ENCODE measurements at regions not wholly inside any gene's neighbourhood (a gene's known extent, or its start where the extent isn't known, plus 50 kb on each side); places are given as distances from the start of the nearest gene placed in this dataset.

DNA sequence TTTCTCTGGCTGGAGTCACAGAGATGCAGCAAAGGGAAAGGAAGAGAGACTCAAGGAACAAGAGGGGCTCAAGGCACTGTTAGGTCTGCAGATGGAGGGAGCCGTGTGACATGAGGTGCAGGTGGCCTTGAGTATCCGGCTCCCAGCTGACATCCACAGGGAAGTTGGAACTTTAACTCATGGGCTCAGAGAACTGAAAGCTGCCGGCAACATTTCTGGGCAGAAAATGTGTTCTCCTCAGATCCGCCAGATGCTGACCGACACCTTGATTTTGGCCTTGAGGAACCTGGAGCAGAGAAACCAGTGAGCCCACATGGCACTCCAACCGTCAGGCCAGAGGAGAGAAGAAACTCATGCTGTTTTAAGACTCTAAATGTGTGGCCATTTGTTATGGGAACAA is 258.1 kb upstream of the IRX2 start:
- Mint-ChIP-seq H3K36me3 (ENCODE audit: low read depth) (no peaks in the 10 kb centered on the region), H3K27ac (no peak overlapping the region), H3K4me3 (no peak overlapping the region), H3K27me3 (ENCODE audit: insufficient read depth, low read depth, poor library complexity) (peaks cover 12% of the 10 kb centered on the region), H3K9me3 (peaks cover 3% of the 10 kb centered on the region; the same call in 2 of the 3 replicates), H3K4me1 (no peaks in the 10 kb centered on the region)
- Histone ChIP-seq H3K4me1 (ENCODE audit: insufficient read depth) (no peaks in the 10 kb centered on the region), H3K4me2 (no peak overlapping the region), H3F3A (replicated peaks; ENCODE audit: low read depth) (no peaks in the 10 kb centered on the region), H3K27me3 (ENCODE audit: insufficient read depth) (no peaks in the 10 kb centered on the region), H3K36me3 (ENCODE audit: insufficient read depth) (no peaks in the 10 kb centered on the region), H3K9me2 (ENCODE audit: insufficient read depth) (0 out of 2 replicates have a peak, but pooled peaks cover 4% of the 10 kb centered on the region), H4K20me1 (replicated peaks; ENCODE audit: insufficient read depth) (no peaks in the 10 kb centered on the region), H2AFZ (no peak overlapping the region), H3K27ac (ENCODE audit: low read depth) (no peak overlapping the region), H3K79me2 (replicated peaks; ENCODE audit: insufficient read depth) (no peaks in the 10 kb centered on the region), H3K4me3 (no peak overlapping the region)
- ATAC-seq (no peak), DNase-seq (ENCODE audit: low spot score) (no peak)
- TF ChIP-seq JUNB (IDR thresholded peaks at IDR 0.05; ENCODE audit: unreplicated experiment) (no peak), CREB1 (CRISPR knock-in tag; IDR thresholded peaks at IDR 0.05; ENCODE audit: low read depth) (no peak), STAT1 (IDR thresholded peaks at IDR 0.05; ENCODE audit: unreplicated experiment) (no peak), NANOG (IDR thresholded peaks at IDR 0.05; ENCODE audit: borderline replicate concordance) (no peak), POLR2AphosphoS5 (IDR thresholded peaks at IDR 0.05; ENCODE audit: low read depth) (no peak), EZH2 (IDR thresholded peaks at IDR 0.05; ENCODE audit: low read depth, unreplicated experiment) (no peak), ZNF114 (CRISPR knock-in tag; IDR thresholded peaks at IDR 0.05) (no peak), EZH2phosphoT487 (IDR thresholded peaks at IDR 0.05; ENCODE audit: unreplicated experiment) (no peak), ZNF331 (CRISPR knock-in tag; IDR thresholded peaks at IDR 0.05; ENCODE audit: low read depth) (no peak)
- TF ChIP-seq, protein P1, sequence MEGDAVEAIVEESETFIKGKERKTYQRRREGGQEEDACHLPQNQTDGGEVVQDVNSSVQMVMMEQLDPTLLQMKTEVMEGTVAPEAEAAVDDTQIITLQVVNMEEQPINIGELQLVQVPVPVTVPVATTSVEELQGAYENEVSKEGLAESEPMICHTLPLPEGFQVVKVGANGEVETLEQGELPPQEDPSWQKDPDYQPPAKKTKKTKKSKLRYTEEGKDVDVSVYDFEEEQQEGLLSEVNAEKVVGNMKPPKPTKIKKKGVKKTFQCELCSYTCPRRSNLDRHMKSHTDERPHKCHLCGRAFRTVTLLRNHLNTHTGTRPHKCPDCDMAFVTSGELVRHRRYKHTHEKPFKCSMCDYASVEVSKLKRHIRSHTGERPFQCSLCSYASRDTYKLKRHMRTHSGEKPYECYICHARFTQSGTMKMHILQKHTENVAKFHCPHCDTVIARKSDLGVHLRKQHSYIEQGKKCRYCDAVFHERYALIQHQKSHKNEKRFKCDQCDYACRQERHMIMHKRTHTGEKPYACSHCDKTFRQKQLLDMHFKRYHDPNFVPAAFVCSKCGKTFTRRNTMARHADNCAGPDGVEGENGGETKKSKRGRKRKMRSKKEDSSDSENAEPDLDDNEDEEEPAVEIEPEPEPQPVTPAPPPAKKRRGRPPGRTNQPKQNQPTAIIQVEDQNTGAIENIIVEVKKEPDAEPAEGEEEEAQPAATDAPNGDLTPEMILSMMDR (conservative IDR thresholded peaks at IDR 0.05; ENCODE audit: low read depth in 2 of 2): no peak
- TF ChIP-seq, protein P2, sequence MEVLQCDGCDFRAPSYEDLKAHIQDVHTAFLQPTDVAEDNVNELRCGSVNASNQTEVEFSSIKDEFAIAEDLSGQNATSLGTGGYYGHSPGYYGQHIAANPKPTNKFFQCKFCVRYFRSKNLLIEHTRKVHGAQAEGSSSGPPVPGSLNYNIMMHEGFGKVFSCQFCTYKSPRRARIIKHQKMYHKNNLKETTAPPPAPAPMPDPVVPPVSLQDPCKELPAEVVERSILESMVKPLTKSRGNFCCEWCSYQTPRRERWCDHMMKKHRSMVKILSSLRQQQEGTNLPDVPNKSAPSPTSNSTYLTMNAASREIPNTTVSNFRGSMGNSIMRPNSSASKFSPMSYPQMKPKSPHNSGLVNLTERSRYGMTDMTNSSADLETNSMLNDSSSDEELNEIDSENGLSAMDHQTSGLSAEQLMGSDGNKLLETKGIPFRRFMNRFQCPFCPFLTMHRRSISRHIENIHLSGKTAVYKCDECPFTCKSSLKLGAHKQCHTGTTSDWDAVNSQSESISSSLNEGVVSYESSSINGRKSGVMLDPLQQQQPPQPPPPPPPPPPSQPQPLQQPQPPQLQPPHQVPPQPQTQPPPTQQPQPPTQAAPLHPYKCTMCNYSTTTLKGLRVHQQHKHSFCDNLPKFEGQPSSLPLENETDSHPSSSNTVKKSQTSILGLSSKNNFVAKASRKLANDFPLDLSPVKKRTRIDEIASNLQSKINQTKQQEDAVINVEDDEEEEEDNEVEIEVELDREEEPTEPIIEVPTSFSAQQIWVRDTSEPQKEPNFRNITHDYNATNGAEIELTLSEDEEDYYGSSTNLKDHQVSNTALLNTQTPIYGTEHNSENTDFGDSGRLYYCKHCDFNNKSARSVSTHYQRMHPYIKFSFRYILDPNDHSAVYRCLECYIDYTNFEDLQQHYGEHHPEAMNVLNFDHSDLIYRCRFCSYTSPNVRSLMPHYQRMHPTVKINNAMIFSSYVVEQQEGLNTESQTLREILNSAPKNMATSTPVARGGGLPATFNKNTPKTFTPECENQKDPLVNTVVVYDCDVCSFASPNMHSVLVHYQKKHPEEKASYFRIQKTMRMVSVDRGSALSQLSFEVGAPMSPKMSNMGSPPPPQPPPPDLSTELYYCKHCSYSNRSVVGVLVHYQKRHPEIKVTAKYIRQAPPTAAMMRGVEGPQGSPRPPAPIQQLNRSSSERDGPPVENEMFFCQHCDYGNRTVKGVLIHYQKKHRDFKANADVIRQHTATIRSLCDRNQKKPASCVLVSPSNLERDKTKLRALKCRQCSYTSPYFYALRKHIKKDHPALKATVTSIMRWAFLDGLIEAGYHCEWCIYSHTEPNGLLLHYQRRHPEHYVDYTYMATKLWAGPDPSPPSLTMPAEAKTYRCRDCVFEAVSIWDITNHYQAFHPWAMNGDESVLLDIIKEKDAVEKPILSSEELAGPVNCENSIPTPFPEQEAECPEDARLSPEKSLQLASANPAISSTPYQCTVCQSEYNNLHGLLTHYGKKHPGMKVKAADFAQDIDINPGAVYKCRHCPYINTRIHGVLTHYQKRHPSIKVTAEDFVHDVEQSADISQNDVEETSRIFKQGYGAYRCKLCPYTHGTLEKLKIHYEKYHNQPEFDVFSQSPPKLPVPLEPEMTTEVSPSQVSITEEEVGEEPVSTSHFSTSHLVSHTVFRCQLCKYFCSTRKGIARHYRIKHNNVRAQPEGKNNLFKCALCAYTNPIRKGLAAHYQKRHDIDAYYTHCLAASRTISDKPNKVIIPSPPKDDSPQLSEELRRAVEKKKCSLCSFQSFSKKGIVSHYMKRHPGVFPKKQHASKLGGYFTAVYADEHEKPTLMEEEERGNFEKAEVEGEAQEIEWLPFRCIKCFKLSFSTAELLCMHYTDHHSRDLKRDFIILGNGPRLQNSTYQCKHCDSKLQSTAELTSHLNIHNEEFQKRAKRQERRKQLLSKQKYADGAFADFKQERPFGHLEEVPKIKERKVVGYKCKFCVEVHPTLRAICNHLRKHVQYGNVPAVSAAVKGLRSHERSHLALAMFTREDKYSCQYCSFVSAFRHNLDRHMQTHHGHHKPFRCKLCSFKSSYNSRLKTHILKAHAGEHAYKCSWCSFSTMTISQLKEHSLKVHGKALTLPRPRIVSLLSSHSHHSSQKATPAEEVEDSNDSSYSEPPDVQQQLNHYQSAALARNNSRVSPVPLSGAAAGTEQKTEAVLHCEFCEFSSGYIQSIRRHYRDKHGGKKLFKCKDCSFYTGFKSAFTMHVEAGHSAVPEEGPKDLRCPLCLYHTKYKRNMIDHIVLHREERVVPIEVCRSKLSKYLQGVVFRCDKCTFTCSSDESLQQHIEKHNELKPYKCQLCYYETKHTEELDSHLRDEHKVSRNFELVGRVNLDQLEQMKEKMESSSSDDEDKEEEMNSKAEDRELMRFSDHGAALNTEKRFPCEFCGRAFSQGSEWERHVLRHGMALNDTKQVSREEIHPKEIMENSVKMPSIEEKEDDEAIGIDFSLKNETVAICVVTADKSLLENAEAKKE (CRISPR knock-in tag; IDR thresholded peaks at IDR 0.05): no peak
- TF ChIP-seq, protein P3, sequence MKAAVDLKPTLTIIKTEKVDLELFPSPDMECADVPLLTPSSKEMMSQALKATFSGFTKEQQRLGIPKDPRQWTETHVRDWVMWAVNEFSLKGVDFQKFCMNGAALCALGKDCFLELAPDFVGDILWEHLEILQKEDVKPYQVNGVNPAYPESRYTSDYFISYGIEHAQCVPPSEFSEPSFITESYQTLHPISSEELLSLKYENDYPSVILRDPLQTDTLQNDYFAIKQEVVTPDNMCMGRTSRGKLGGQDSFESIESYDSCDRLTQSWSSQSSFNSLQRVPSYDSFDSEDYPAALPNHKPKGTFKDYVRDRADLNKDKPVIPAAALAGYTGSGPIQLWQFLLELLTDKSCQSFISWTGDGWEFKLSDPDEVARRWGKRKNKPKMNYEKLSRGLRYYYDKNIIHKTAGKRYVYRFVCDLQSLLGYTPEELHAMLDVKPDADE (IDR thresholded peaks at IDR 0.05): no peak
